Panc1 (cell line): ENCODE measurements at regions not wholly inside any gene's neighbourhood (a gene's known extent, or its start where the extent isn't known, plus 50 kb on each side); places are given as distances from the start of the nearest gene placed in this dataset.

Experiments
- CTCF ChIP-seq: fragments of 450-650 bp; IDR thresholded peaks from 2 replicates; pipeline ENCODE4 v1.5.1; 2017; ENCODE audit warnings: mild to moderate bottlenecking
- SIN3A ChIP-seq: IDR thresholded peaks from 2 replicates; pipeline ENCODE4 v1.6.1; 2012; ENCODE audit warnings: low read depth, mild to moderate bottlenecking, low read length, moderate library complexity, borderline replicate concordance; ENCODE audit not compliant: insufficient read depth

- no peak for TF ChIP-seq CTCF
- TF ChIP-seq SIN3A: no peak
Observed at GRCh38 chr7:124191030-124191429, 158.2 kb upstream of the TMEM229A start.
